ENCODE measurements at regions not wholly inside any gene's neighbourhood (a gene's known extent, or its start where the extent isn't known, plus 50 kb on each side); places are given as distances from the start of the nearest gene placed in this dataset.

DNA sequence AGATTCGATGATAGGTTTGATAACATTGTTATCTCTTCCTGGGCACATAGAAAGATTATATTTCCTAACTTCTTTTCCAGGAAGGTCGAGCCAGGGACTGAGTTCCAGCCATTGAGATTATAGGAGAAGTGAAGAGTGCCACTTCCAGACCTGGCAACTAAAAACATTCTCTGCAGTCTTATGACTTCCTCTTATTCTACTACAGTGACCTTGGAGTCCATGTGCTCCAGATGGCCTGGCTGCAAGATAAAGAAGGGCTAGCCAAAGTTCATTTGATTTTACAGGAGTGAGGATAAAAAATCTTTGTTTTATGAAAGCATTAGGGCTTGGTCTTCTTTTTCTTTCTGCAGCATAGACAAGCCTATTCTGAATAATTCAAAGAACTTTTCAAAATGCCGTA lies 363.0 kb downstream of the FSIP2 start:
- peaks cover 3% of the 10 kb centered on the region for H3K9me3 ChIP-seq
- intact Hi-C loops (cut with DNase I): no loop called here
- H3K36me3 ChIP-seq: no peaks in the 10 kb centered on the region
- TF ChIP-seq, protein P1, sequence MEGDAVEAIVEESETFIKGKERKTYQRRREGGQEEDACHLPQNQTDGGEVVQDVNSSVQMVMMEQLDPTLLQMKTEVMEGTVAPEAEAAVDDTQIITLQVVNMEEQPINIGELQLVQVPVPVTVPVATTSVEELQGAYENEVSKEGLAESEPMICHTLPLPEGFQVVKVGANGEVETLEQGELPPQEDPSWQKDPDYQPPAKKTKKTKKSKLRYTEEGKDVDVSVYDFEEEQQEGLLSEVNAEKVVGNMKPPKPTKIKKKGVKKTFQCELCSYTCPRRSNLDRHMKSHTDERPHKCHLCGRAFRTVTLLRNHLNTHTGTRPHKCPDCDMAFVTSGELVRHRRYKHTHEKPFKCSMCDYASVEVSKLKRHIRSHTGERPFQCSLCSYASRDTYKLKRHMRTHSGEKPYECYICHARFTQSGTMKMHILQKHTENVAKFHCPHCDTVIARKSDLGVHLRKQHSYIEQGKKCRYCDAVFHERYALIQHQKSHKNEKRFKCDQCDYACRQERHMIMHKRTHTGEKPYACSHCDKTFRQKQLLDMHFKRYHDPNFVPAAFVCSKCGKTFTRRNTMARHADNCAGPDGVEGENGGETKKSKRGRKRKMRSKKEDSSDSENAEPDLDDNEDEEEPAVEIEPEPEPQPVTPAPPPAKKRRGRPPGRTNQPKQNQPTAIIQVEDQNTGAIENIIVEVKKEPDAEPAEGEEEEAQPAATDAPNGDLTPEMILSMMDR (IDR thresholded peaks at IDR 0.05): no peak
- no peak overlapping the region for H3K4me3 ChIP-seq
- H3K27ac ChIP-seq: no peak overlapping the region
- no peaks in the 10 kb centered on the region for H3K4me1 ChIP-seq
- DNase-seq (no peak), ATAC-seq (no peak)
- no peaks in the 10 kb centered on the region for H3K27me3 ChIP-seq (ENCODE audit: low read depth)

DNA sequence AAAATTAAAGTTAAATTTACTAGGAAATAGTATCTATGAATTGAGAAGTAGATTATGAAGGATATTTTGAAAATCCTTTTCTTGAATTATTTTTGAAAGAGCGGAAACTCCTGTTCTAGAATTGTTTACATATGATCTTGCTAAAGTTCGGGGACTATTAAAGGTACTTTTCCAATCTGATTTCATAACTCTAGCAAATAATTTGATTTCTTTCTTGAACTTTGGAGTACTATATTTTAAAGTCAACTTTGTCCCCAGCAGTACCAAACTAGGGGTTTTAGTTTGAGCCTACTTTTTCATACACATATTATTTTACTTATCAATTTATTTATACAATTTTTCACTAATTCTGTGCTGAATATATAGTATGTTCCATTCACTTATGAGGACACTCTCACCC lies 364.7 kb downstream of the FSIP2 start:
- Histone ChIP-seq H3K4me1 (no peaks in the 10 kb centered on the region), H3K27me3 (ENCODE audit: low read depth) (no peaks in the 10 kb centered on the region), H3K9me3 (peaks cover 3% of the 10 kb centered on the region), H3K4me3 (no peak overlapping the region), H3K36me3 (no peaks in the 10 kb centered on the region), H3K27ac (no peak overlapping the region)
- TF ChIP-seq, protein P1 (IDR thresholded peaks at IDR 0.05): no peak
- DNase-seq (no peak), ATAC-seq (no peak)
- intact Hi-C loops (cut with DNase I): no loop called here

DNA sequence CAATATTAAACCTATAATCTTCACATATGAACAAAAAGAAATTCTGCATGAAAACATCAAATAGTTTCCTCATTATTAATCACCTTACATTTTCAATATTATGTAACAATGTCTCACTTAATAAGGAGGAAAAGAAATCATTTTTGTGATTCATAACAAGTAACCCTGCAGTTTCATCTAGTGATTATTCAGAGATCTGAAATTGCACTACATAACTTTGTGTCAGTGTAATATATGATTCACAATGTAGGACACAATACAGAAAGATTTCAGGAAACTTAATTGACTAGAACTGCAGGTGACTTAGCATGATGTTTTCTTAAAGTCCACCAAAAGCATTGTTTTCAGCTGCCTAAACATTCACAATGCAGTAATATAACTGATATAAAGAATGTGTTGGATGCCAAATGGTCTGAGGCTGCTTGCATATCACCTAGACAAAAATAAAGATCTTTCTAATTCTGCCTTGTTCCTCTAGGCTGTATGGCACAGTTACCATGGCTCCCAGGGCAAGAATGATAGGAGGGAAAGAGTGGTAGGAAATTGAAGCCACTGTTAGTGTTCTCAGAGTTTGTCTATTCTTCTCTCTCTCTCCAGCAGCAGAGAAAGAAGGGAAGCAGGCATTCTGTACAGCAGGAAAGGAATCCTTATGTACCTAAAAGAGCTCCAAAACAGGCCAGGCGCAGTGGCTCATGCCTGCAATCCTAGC lies 366.6 kb downstream of the FSIP2 start:
- Histone ChIP-seq H3K4me3 (no peak overlapping the region), H3K4me1 (no peaks in the 10 kb centered on the region), H3K36me3 (no peaks in the 10 kb centered on the region), H3K27ac (no peak overlapping the region), H3K9me3 (peaks cover 3% of the 10 kb centered on the region), H3K27me3 (ENCODE audit: low read depth) (no peaks in the 10 kb centered on the region)
- no peak for ATAC-seq
- intact Hi-C loops (cut with DNase I): no loop called here
- DNase-seq: no peak
- TF ChIP-seq, protein P1 (IDR thresholded peaks at IDR 0.05): no peak

DNA sequence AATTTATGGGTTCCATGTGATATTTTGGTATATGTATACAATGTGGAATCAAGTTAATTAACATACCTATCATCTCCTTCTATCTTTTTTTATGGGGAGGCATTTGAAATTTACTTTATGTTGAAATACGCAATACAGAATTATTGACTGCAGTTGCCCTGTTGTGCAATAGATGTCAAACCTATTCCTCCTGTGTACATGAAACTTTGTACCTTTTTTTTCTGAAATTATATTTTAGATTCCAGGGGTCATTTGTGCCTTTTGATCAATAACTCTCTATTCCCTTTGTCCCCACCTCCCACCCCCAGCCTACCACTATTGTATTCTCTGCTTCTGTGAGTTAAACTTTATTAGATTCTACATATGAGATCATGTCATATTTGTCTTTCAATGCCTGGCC lies 369.9 kb downstream of the FSIP2 start:
- DNase-seq (no peak), ATAC-seq (no peak)
- intact Hi-C loops (cut with DNase I): no loop called here
- H3K27me3 ChIP-seq (ENCODE audit: low read depth): no peaks in the 10 kb centered on the region
- TF ChIP-seq, protein P1 (IDR thresholded peaks at IDR 0.05): no peak
- H3K4me3 ChIP-seq: no peak overlapping the region
- H3K27ac ChIP-seq: no peak overlapping the region
- peaks cover 3% of the 10 kb centered on the region for H3K9me3 ChIP-seq
- no peaks in the 10 kb centered on the region for H3K4me1 ChIP-seq
- H3K36me3 ChIP-seq: no peaks in the 10 kb centered on the region

DNA sequence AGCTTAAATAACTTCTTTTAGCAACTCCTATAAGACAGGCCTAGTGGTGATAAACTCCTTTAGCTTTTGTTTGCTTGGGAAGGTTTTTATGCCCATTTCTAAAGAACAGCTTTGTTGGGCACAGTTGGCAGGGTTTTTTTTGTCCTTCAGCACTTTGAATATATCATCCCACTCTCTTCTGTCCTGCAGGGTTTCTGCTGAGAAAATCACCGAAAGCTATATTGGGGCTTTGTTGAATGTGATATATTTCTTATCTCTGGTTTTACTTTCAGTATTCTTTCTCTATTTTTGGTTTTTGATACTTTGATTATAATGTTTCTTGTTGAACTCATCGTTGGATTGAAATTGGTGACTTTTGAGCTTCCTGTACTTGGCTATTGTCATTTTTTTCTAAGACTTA lies 372.8 kb upstream of the ZC3H15 start:
- intact Hi-C loops (cut with DNase I): no loop called here
- Histone ChIP-seq H3K36me3 (no peaks in the 10 kb centered on the region), H3K4me3 (no peak overlapping the region), H3K4me1 (no peaks in the 10 kb centered on the region), H3K27ac (no peak overlapping the region), H3K9me3 (no peaks in the 10 kb centered on the region), H3K27me3 (ENCODE audit: low read depth) (no peaks in the 10 kb centered on the region)
- TF ChIP-seq, protein P1 (IDR thresholded peaks at IDR 0.05): no peak
- no peak for ATAC-seq
- no peak for DNase-seq

Measured in lower lobe of right lung (tissue), 2 donors.